ENCODE measurements at regions not wholly inside any gene's neighbourhood (a gene's known extent, or its start where the extent isn't known, plus 50 kb on each side); places are given as distances from the start of the nearest gene placed in this dataset.

- TF ChIP-seq CTCF (conservative IDR thresholded peaks at IDR 0.05; ENCODE audit: low read depth, low read length) (no peak), EZH2 (IDR thresholded peaks at IDR 0.05; ENCODE audit: low read length, unreplicated experiment) (no peak)
Observed at GRCh38 chr10:3264161-3264761, 91.7 kb upstream of the PITRM1 start.

Measured in PC-3 (cell line).